H1 (cell line): ENCODE measurements at regions not wholly inside any gene's neighbourhood (a gene's known extent, or its start where the extent isn't known, plus 50 kb on each side); places are given as distances from the start of the nearest gene placed in this dataset.

ENCODE experiments used
- EZH2 ChIP-seq: fragments of 200-600 bp; sonication (generic); IDR thresholded peaks from 2 replicates; pipeline ENCODE4 v1.7.1; 2012; ENCODE audit warnings: low read depth, mild to moderate bottlenecking, moderate library complexity, low read length, inconsistent platforms; ENCODE audit not compliant: severe bottlenecking
- PHF8 ChIP-seq: fragments of 200-600 bp; sonication (generic); conservative IDR thresholded peaks from 2 replicates; pipeline ENCODE4 v1.7.1; 2012; ENCODE audit warnings: low read depth, mild to moderate bottlenecking, inconsistent platforms, low read length, moderate library complexity
- POLR2A ChIP-seq, 2 experiments: IDR thresholded peaks; 1 replicate in 1 of 2; 2 replicates in 1 of 2; pipeline ENCODE4 v1.6.1; 2011; ENCODE audit warnings: low read depth in 2 of 2, low read length in 2 of 2, mild to moderate bottlenecking in 2 of 2; ENCODE audit errors: control extremely low read depth in 1 of 2
- POLR2AphosphoS5 ChIP-seq: IDR thresholded peaks from 2 replicates; pipeline ENCODE4 v1.6.1; 2011; ENCODE audit warnings: low read depth, low read length
- TF ChIP-seq, protein P1 (sequence below), 3 experiments: IDR thresholded peaks; 1 replicate in 2 of 3; 2 replicates in 1 of 3; pipeline versions ENCODE4 v1.5.1 to v1.6.1; 2011; ENCODE audit warnings: low read length in 3 of 3, mild to moderate bottlenecking in 3 of 3, inconsistent platforms in 2 of 3, low read depth in 1 of 3, moderate library complexity in 1 of 3; ENCODE audit not compliant: insufficient read depth in 1 of 3; ENCODE audit errors: control extremely low read depth in 1 of 3
- TF ChIP-seq, protein P2 (sequence below): IDR thresholded peaks from 2 replicates; pipeline ENCODE4 v1.6.1; 2011; ENCODE audit warnings: low read length, improper control_type of control experiment

DNA sequence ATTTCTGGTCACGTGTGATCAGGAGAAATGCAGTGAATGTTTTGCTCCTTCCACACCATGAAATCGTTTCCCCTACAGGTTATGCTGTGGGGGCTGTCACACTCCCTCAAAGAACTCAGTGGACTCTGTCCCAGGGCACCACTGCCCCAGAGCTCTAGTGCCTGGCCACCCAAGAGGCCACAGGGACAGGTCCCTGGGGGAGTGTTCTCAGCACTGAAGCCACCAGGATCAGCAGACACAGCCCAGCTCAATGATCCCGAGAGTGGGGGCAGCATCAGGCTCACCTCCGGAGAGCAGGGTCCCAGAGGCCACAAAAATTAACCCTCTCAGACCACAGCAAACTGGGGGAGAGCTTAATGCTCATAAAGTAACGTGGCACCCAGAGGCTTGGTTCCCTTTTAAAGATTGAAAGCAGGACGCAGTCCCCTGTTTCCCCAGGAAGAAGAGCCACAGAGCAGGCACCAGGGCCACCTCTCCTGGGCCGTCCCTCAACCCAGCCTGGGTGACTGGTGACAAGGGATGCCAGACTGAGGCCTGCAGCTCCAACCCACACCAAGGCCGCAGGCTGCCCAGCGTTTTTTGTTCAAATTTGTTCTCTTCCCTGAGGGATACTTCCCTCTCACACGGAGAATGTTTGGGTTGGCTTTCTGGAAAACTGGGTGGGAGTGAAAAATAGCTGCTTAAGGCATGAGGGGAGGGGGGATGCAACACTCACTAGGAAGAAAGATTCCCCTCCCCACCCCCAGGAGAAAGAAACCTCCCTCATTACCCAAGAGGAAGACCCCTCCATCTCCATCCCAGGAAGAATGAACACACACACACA lies 123.3 kb upstream of the IGF1R start:
- TF ChIP-seq POLR2A (IDR thresholded peaks at IDR 0.05; ENCODE audit: control extremely low read depth in 1 of 2, low read depth in 2 of 2, low read length in 2 of 2), result no peak
- TF ChIP-seq, protein P1, sequence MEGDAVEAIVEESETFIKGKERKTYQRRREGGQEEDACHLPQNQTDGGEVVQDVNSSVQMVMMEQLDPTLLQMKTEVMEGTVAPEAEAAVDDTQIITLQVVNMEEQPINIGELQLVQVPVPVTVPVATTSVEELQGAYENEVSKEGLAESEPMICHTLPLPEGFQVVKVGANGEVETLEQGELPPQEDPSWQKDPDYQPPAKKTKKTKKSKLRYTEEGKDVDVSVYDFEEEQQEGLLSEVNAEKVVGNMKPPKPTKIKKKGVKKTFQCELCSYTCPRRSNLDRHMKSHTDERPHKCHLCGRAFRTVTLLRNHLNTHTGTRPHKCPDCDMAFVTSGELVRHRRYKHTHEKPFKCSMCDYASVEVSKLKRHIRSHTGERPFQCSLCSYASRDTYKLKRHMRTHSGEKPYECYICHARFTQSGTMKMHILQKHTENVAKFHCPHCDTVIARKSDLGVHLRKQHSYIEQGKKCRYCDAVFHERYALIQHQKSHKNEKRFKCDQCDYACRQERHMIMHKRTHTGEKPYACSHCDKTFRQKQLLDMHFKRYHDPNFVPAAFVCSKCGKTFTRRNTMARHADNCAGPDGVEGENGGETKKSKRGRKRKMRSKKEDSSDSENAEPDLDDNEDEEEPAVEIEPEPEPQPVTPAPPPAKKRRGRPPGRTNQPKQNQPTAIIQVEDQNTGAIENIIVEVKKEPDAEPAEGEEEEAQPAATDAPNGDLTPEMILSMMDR (IDR thresholded peaks at IDR 0.05; ENCODE audit: control extremely low read depth in 1 of 3, insufficient read depth in 1 of 3, low read depth in 1 of 3, low read length in 3 of 3), result no peak
- TF ChIP-seq, protein P2, sequence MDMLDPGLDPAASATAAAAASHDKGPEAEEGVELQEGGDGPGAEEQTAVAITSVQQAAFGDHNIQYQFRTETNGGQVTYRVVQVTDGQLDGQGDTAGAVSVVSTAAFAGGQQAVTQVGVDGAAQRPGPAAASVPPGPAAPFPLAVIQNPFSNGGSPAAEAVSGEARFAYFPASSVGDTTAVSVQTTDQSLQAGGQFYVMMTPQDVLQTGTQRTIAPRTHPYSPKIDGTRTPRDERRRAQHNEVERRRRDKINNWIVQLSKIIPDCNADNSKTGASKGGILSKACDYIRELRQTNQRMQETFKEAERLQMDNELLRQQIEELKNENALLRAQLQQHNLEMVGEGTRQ, result no peak
- TF ChIP-seq PHF8, result no peak
- TF ChIP-seq POLR2AphosphoS5, result no peak
- TF ChIP-seq EZH2, result no peak
